ENCODE measurements at regions not wholly inside any gene's neighbourhood (a gene's known extent, or its start where the extent isn't known, plus 50 kb on each side); places are given as distances from the start of the nearest gene placed in this dataset.
A peak's percentile ranks its signal among the peaks of the same experiment; 100 is the strongest.

DNA sequence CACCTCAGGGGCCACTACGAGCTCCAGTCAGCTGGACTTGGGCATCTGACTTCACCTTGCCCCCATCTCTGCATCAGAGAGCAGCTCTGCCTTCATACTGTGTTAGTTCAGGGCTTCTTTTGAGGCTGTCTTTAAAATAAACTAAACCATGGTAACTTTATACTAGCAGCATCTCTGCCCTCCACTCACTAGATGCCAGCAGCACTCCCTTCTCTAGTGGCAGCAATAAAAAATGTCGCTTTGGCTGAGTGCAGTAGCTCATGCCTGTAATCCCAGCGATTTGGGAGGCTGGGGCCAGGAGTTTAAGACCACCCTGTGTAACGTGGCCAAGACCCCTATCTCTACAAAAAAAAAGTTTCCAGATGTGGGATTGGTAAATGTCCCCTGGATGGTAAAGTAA is 584.4 kb downstream of the INHBA start:
- no peaks in the 10 kb centered on the region for H3K27me3 ChIP-seq (ENCODE audit: low read length)

DNA sequence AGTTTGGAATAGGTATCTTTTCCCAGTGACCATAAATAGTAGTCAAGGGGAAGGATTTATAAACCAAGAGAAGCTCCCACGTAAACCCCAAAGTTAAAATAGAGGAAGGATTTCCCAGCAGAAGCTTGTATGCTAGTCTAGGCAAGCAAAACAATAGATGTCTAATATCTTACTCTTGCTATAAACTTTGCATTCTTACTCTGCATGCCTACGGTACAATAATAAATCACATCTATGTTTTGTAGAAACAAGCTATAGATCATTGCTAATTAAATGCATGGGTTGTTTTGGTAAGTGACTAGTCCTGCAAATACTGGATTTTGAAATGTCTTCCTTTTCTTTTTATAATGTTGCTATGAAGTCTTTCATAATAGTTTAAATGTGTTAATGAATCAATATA is 585.5 kb downstream of the INHBA start:
- Histone ChIP-seq H3K9ac (ENCODE audit: low read length) (peak overlapping the region; percentile 31), H3K4me2 (ENCODE audit: low read depth, low read length, poor library complexity, severe bottlenecking) (peak overlapping the region; percentile 54), H3F3A (ENCODE audit: insufficient read depth) (0 out of 2 replicates have a peak, but pooled peaks cover 11% of the 10 kb centered on the region), H3K79me2 (ENCODE audit: insufficient read depth, low read length) (no peaks in the 10 kb centered on the region), H3K9me3 (ENCODE audit: insufficient read depth, low read length) (no peaks in the 10 kb centered on the region; the same call in 1 of the 2 replicates), H3K27ac (ENCODE audit: low read depth, low read length) (peak overlapping the region; percentile 81), H3K27me3 (ENCODE audit: low read length) (no peaks in the 10 kb centered on the region), H3K4me3 (ENCODE audit: insufficient read depth, low read length, poor library complexity, severe bottlenecking) (peak overlapping the region; percentile 16), H2AFZ (ENCODE audit: low read depth, low read length, severe bottlenecking) (peak overlapping the region; percentile 3), H4K20me1 (ENCODE audit: low read depth, low read length) (no peaks in the 10 kb centered on the region), H3K9me2 (replicated peaks; ENCODE audit: insufficient read depth, low read length) (no peaks in the 10 kb centered on the region), H3K36me3 (ENCODE audit: low read length) (no peaks in the 10 kb centered on the region)
- TF ChIP-seq, protein P1, sequence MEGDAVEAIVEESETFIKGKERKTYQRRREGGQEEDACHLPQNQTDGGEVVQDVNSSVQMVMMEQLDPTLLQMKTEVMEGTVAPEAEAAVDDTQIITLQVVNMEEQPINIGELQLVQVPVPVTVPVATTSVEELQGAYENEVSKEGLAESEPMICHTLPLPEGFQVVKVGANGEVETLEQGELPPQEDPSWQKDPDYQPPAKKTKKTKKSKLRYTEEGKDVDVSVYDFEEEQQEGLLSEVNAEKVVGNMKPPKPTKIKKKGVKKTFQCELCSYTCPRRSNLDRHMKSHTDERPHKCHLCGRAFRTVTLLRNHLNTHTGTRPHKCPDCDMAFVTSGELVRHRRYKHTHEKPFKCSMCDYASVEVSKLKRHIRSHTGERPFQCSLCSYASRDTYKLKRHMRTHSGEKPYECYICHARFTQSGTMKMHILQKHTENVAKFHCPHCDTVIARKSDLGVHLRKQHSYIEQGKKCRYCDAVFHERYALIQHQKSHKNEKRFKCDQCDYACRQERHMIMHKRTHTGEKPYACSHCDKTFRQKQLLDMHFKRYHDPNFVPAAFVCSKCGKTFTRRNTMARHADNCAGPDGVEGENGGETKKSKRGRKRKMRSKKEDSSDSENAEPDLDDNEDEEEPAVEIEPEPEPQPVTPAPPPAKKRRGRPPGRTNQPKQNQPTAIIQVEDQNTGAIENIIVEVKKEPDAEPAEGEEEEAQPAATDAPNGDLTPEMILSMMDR (IDR thresholded peaks at IDR 0.05; ENCODE audit: insufficient read depth, low read length, poor library complexity, severe bottlenecking) = no peak
- TF ChIP-seq EZH2phosphoT487 (conservative IDR thresholded peaks at IDR 0.05; ENCODE audit: low read length) = no peak

More for the DNA sequence above, 584.4 kb downstream of the INHBA start:
- TF ChIP-seq, protein P1 (IDR thresholded peaks at IDR 0.05; ENCODE audit: insufficient read depth, low read length, poor library complexity, severe bottlenecking) = no peak
- TF ChIP-seq EZH2phosphoT487 (conservative IDR thresholded peaks at IDR 0.05; ENCODE audit: low read length) = no peak
- Histone ChIP-seq H3F3A (ENCODE audit: insufficient read depth) (0 out of 2 replicates have a peak, but pooled peaks cover 11% of the 10 kb centered on the region), H3K9me3 (ENCODE audit: insufficient read depth, low read length) (no peaks in the 10 kb centered on the region; the same call in 1 of the 2 replicates), H4K20me1 (ENCODE audit: low read depth, low read length) (no peaks in the 10 kb centered on the region), H3K27ac (ENCODE audit: low read depth, low read length) (peak overlapping the region; percentile 81), H3K4me3 (ENCODE audit: insufficient read depth, low read length, poor library complexity, severe bottlenecking) (no peak overlapping the region), H3K9me2 (replicated peaks; ENCODE audit: insufficient read depth, low read length) (no peaks in the 10 kb centered on the region), H3K9ac (ENCODE audit: low read length) (peak overlapping the region; percentile 25; the same call in 1 of the 2 replicates), H2AFZ (ENCODE audit: low read depth, low read length, severe bottlenecking) (peak overlapping the region; percentile 34), H3K36me3 (ENCODE audit: low read length) (no peaks in the 10 kb centered on the region), H3K4me2 (ENCODE audit: low read depth, low read length, poor library complexity, severe bottlenecking) (peak overlapping the region; percentile 25), H3K79me2 (ENCODE audit: insufficient read depth, low read length) (no peaks in the 10 kb centered on the region)

DNA sequence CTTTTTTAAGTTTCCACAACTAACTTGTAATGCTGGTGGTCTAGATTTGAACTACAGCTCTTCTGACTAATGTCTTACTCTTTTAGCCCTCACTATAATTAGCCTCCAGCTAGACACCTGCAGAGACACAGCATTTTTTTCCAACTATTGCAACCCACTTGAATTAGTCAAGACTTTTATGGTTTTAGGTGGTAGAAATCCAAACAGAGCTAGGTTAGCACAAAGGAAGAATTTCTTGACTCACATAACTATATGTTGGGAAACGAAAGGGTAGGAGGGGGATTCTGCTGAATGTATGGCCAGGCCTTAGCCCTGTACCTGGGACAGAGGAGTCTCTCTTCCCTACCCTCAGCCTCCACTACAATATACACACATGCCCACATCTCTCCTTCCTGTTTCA is 586.1 kb downstream of the INHBA start:
- H3K27ac ChIP-seq (ENCODE audit: low read depth, low read length) = peak overlapping the region; percentile 81
- no peak for TF ChIP-seq EZH2phosphoT487 (conservative IDR thresholded peaks at IDR 0.05; ENCODE audit: low read length)
- TF ChIP-seq, protein P1 (IDR thresholded peaks at IDR 0.05; ENCODE audit: insufficient read depth, low read length, poor library complexity, severe bottlenecking) = no peak
- peak overlapping the region; percentile 54 for H3K4me2 ChIP-seq (ENCODE audit: low read depth, low read length, poor library complexity, severe bottlenecking)
- H4K20me1 ChIP-seq (ENCODE audit: low read depth, low read length) = no peaks in the 10 kb centered on the region
- H3F3A ChIP-seq (ENCODE audit: insufficient read depth) = 0 out of 2 replicates have a peak, but pooled peaks cover 11% of the 10 kb centered on the region
- H3K36me3 ChIP-seq (ENCODE audit: low read length) = no peaks in the 10 kb centered on the region
- H2AFZ ChIP-seq (ENCODE audit: low read depth, low read length, severe bottlenecking) = peak overlapping the region; percentile 3
- H3K9me2 ChIP-seq (replicated peaks; ENCODE audit: insufficient read depth, low read length) = no peaks in the 10 kb centered on the region
- H3K79me2 ChIP-seq (ENCODE audit: insufficient read depth, low read length) = no peaks in the 10 kb centered on the region
- no peaks in the 10 kb centered on the region; the same call in 1 of the 2 replicates for H3K9me3 ChIP-seq (ENCODE audit: insufficient read depth, low read length)
- no peaks in the 10 kb centered on the region for H3K27me3 ChIP-seq (ENCODE audit: low read length)
- peak overlapping the region; percentile 16 for H3K4me3 ChIP-seq (ENCODE audit: insufficient read depth, low read length, poor library complexity, severe bottlenecking)
- H3K9ac ChIP-seq (ENCODE audit: low read length) = peak overlapping the region; percentile 31

Measured in SU-DHL-6 (cell line).